ENCODE measurements at regions not wholly inside any gene's neighbourhood (a gene's known extent, or its start where the extent isn't known, plus 50 kb on each side); places are given as distances from the start of the nearest gene placed in this dataset.

DNA sequence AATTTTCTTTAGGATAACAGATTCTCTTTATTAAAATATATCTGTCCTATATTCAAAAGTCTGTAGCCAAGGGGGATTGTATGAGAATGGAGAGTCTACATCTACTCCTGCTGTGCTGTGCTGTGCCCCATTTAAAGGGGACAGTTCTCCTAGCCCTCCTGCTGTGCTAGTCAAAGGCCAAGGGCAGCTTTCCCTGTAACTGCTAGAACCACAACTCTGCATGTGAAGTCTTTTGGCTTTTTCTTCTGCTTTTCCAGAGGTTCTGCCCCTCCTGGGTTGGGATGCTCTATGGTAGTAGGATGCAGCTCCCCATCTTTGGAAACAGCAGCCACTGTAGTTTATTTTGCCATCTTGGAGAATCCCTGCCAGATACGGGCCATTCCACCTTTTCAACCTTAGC, 197.5 kb upstream of the JUN start:
- TF ChIP-seq, protein P1, sequence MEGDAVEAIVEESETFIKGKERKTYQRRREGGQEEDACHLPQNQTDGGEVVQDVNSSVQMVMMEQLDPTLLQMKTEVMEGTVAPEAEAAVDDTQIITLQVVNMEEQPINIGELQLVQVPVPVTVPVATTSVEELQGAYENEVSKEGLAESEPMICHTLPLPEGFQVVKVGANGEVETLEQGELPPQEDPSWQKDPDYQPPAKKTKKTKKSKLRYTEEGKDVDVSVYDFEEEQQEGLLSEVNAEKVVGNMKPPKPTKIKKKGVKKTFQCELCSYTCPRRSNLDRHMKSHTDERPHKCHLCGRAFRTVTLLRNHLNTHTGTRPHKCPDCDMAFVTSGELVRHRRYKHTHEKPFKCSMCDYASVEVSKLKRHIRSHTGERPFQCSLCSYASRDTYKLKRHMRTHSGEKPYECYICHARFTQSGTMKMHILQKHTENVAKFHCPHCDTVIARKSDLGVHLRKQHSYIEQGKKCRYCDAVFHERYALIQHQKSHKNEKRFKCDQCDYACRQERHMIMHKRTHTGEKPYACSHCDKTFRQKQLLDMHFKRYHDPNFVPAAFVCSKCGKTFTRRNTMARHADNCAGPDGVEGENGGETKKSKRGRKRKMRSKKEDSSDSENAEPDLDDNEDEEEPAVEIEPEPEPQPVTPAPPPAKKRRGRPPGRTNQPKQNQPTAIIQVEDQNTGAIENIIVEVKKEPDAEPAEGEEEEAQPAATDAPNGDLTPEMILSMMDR (IDR thresholded peaks at IDR 0.05): no peak
- TF ChIP-seq EP300 (IDR thresholded peaks at IDR 0.05) (no peak), POLR2A (IDR thresholded peaks at IDR 0.05) (no peak)
